ENCODE measurements at regions not wholly inside any gene's neighbourhood (a gene's known extent, or its start where the extent isn't known, plus 50 kb on each side); places are given as distances from the start of the nearest gene placed in this dataset.

GRCh38 chr2:67290451-67291290 is 106.5 kb upstream of the ETAA1 start:
- TF ChIP-seq FOXA1 (IDR thresholded peaks at IDR 0.05) (no peak), FOXK2 (IDR thresholded peaks at IDR 0.05) (no peak), CTBP1 (IDR thresholded peaks at IDR 0.05; ENCODE audit: borderline replicate concordance) (no peak), L3MBTL2 (conservative IDR thresholded peaks at IDR 0.05) (no peak), NFRKB (IDR thresholded peaks at IDR 0.05) (no peak), ELF4 (IDR thresholded peaks at IDR 0.05) (no peak), ARNT (IDR thresholded peaks at IDR 0.05) (no peak), TARDBP (IDR thresholded peaks at IDR 0.05) (no peak), HDGF (IDR thresholded peaks at IDR 0.05; ENCODE audit: borderline replicate concordance) (no peak), FOXM1 (IDR thresholded peaks at IDR 0.05; ENCODE audit: borderline replicate concordance) (no peak), LEF1 (IDR thresholded peaks at IDR 0.05; ENCODE audit: borderline replicate concordance) (no peak), PKNOX1 (IDR thresholded peaks at IDR 0.05) (no peak), SP1 (IDR thresholded peaks at IDR 0.05) (no peak), SUZ12 (IDR thresholded peaks at IDR 0.05) (no peak), BHLHE40 (IDR thresholded peaks at IDR 0.05; ENCODE audit: borderline replicate concordance) (no peak), ZNF384 (IDR thresholded peaks at IDR 0.05) (no peak)
- POLR2A ChIA-PET: no interaction called here
- no peak for DNase-seq (ENCODE audit: extremely low spot score)
- CTCF ChIA-PET: interaction anchor here (0.6 kb wide), 1 partner anchor 17 kb away, joined by 3 read pairs; no protein-coding TSS in a partner anchor

GRCh38 chr2:67294218-67294617 is 102.9 kb upstream of the ETAA1 start:
- TF ChIP-seq CTBP1 (IDR thresholded peaks at IDR 0.05; ENCODE audit: borderline replicate concordance) (no peak), SP1 (IDR thresholded peaks at IDR 0.05) (no peak), ZNF384 (IDR thresholded peaks at IDR 0.05) (no peak), L3MBTL2 (conservative IDR thresholded peaks at IDR 0.05) (no peak), FOXA1 (IDR thresholded peaks at IDR 0.05) (no peak), ELF4 (IDR thresholded peaks at IDR 0.05) (no peak), TARDBP (IDR thresholded peaks at IDR 0.05) (no peak), LEF1 (IDR thresholded peaks at IDR 0.05; ENCODE audit: borderline replicate concordance) (no peak), FOXK2 (IDR thresholded peaks at IDR 0.05) (no peak), FOXM1 (IDR thresholded peaks at IDR 0.05; ENCODE audit: borderline replicate concordance) (no peak), SUZ12 (IDR thresholded peaks at IDR 0.05) (no peak), PKNOX1 (IDR thresholded peaks at IDR 0.05) (no peak), HDGF (IDR thresholded peaks at IDR 0.05; ENCODE audit: borderline replicate concordance) (no peak), ARNT (IDR thresholded peaks at IDR 0.05) (no peak), NFRKB (IDR thresholded peaks at IDR 0.05) (no peak), BHLHE40 (IDR thresholded peaks at IDR 0.05; ENCODE audit: borderline replicate concordance) (no peak)
- DNase-seq (ENCODE audit: extremely low spot score): no peak
- ChIA-PET POLR2A (no interaction called here), CTCF (interaction anchor here (0.6 kb wide), 1 partner anchor 18 kb away, joined by 3 read pairs; no protein-coding TSS in a partner anchor)

- ChIA-PET POLR2A (no interaction called here), CTCF (no interaction called here)
- DNase-seq (ENCODE audit: extremely low spot score): no peak
These were observed 101.7 kb upstream of the ETAA1 start for GRCh38 chr2:67295406-67295805.

GRCh38 chr2:67295851-67296250 is 101.3 kb upstream of the ETAA1 start:
- CTCF ChIA-PET: no interaction called here
- TF ChIP-seq L3MBTL2 (conservative IDR thresholded peaks at IDR 0.05): no peak
- DNase-seq (ENCODE audit: extremely low spot score): no peak
- POLR2A ChIA-PET: no interaction called here

More at GRCh38 chr2:67295406-67295805, 101.7 kb upstream of the ETAA1 start:
- no peak for TF ChIP-seq ELF4 (IDR thresholded peaks at IDR 0.05)
- TF ChIP-seq L3MBTL2 (conservative IDR thresholded peaks at IDR 0.05): no peak
- no peak for TF ChIP-seq ZNF384 (IDR thresholded peaks at IDR 0.05)
- no peak for TF ChIP-seq CTBP1 (IDR thresholded peaks at IDR 0.05; ENCODE audit: borderline replicate concordance)
- TF ChIP-seq LEF1 (IDR thresholded peaks at IDR 0.05; ENCODE audit: borderline replicate concordance): no peak
- no peak for TF ChIP-seq SP1 (IDR thresholded peaks at IDR 0.05)
- TF ChIP-seq FOXA1 (IDR thresholded peaks at IDR 0.05): no peak
- no peak for TF ChIP-seq FOXM1 (IDR thresholded peaks at IDR 0.05; ENCODE audit: borderline replicate concordance)
- TF ChIP-seq HDGF (IDR thresholded peaks at IDR 0.05; ENCODE audit: borderline replicate concordance): no peak
- no peak for TF ChIP-seq BHLHE40 (IDR thresholded peaks at IDR 0.05; ENCODE audit: borderline replicate concordance)
- no peak for TF ChIP-seq SUZ12 (IDR thresholded peaks at IDR 0.05)
- TF ChIP-seq FOXK2 (IDR thresholded peaks at IDR 0.05): no peak
- no peak for TF ChIP-seq NFRKB (IDR thresholded peaks at IDR 0.05)
- no peak for TF ChIP-seq ARNT (IDR thresholded peaks at IDR 0.05)
- TF ChIP-seq TARDBP (IDR thresholded peaks at IDR 0.05): no peak
- no peak for TF ChIP-seq PKNOX1 (IDR thresholded peaks at IDR 0.05)

- ChIA-PET CTCF (no interaction called here), POLR2A (no interaction called here)
- TF ChIP-seq FOXK2 (IDR thresholded peaks at IDR 0.05): no peak
- no peak for DNase-seq (ENCODE audit: extremely low spot score)
These were observed 92.7 kb upstream of the ETAA1 start for GRCh38 chr2:67304300-67304890.

GRCh38 chr2:67309281-67309680 is 87.9 kb upstream of the ETAA1 start:
- ChIA-PET POLR2A (no interaction called here), CTCF (no interaction called here)
- DNase-seq (ENCODE audit: extremely low spot score): no peak
- TF ChIP-seq BHLHE40 (IDR thresholded peaks at IDR 0.05; ENCODE audit: borderline replicate concordance) (no peak), NFRKB (IDR thresholded peaks at IDR 0.05) (no peak), ARNT (IDR thresholded peaks at IDR 0.05) (no peak), PKNOX1 (IDR thresholded peaks at IDR 0.05) (no peak), HDGF (IDR thresholded peaks at IDR 0.05; ENCODE audit: borderline replicate concordance) (no peak), LEF1 (IDR thresholded peaks at IDR 0.05; ENCODE audit: borderline replicate concordance) (no peak), FOXM1 (IDR thresholded peaks at IDR 0.05; ENCODE audit: borderline replicate concordance) (no peak), TARDBP (IDR thresholded peaks at IDR 0.05) (no peak), FOXA1 (IDR thresholded peaks at IDR 0.05) (no peak), FOXK2 (IDR thresholded peaks at IDR 0.05) (no peak), SUZ12 (IDR thresholded peaks at IDR 0.05) (no peak), L3MBTL2 (conservative IDR thresholded peaks at IDR 0.05) (no peak), SP1 (IDR thresholded peaks at IDR 0.05) (no peak), ELF4 (IDR thresholded peaks at IDR 0.05) (no peak)

Data from HEK293T (cell line).